ENCODE measurements at regions not wholly inside any gene's neighbourhood (a gene's known extent, or its start where the extent isn't known, plus 50 kb on each side); places are given as distances from the start of the nearest gene placed in this dataset.

- no peak overlapping the region for H2AK9ac ChIP-seq (replicated peaks; ENCODE audit: low read depth, low read length, poor library complexity)
- H3K9ac ChIP-seq (ENCODE audit: low read depth, low read length): no peak overlapping the region
- H3K14ac ChIP-seq (replicated peaks; ENCODE audit: low read depth, low read length): no peak overlapping the region
- WGBS, 2 experiments (ENCODE audit: extremely low coverage in 2 of 2, insufficient read length in 1 of 2): 92% methylated on average over 2 of the region's 5 CpGs; no CpG with 5 or more reads in 1 of the 2 experiments
- no peak overlapping the region for H3K4me3 ChIP-seq (ENCODE audit: insufficient read depth, low read depth, low read length)
- BruUV-seq (replicated peaks): no TSS peak
- CTCF ChIA-PET: no interaction called here
- peak overlapping the region; percentile 28 for H2AFZ ChIP-seq (replicated peaks; ENCODE audit: low read length, poor library complexity)
- H3K9me3 ChIP-seq (ENCODE audit: control insufficient read depth, insufficient read depth, low read length): no peaks in the 10 kb centered on the region
- no peak overlapping the region for H2BK5ac ChIP-seq (ENCODE audit: low read depth, low read length, poor library complexity, severe bottlenecking)
- intact Hi-C loops (cut with micrococcal nuclease) (no loop called here), dilution Hi-C loops (cut with HindIII; ENCODE audit: low sequenced_read_pairs, unreplicated experiment) (no loop called here), in situ Hi-C loops (cut with MboI; ENCODE audit: low sequenced_read_pairs) (no loop called here)
- POLR2A ChIA-PET (ENCODE audit: unreplicated experiment): no interaction called here
- H4K20me1 ChIP-seq (ENCODE audit: insufficient read depth, low read length): no peaks in the 10 kb centered on the region
- H2AK5ac ChIP-seq (ENCODE audit: low read depth, low read length): no peak overlapping the region
- no peaks in the 10 kb centered on the region for H3K4me1 ChIP-seq (ENCODE audit: control insufficient read depth, insufficient read depth, low read length)
- H3K79me1 ChIP-seq (ENCODE audit: low read depth in 1 of 2, low read length in 2 of 2): no peaks in the 10 kb centered on the region
- DNase-seq (peak; percentile 43), ATAC-seq (ENCODE audit: low read depth) (no peak)
- H4K8ac ChIP-seq (ENCODE audit: low read depth in 2 of 2, low read length in 2 of 2): peak overlapping the region in 1 of 2 experiments; percentile 56; a peak in 1 of 4 replicates
- no peak overlapping the region for H3K56ac ChIP-seq (ENCODE audit: extremely low read depth, insufficient read depth, low read length)
- no peak overlapping the region for H3K27ac ChIP-seq (ENCODE audit: insufficient read depth, low read length)
- H3K23ac ChIP-seq (ENCODE audit: low read depth, low read length): no peak overlapping the region
- no peak overlapping the region for H2BK20ac ChIP-seq (ENCODE audit: low read depth, low read length)
- no peak overlapping the region for H2BK120ac ChIP-seq (ENCODE audit: low read depth, low read length)
- H3K9me1 ChIP-seq (ENCODE audit: insufficient read depth, low read length): peaks cover 5% of the 10 kb centered on the region
- H3K27me3 ChIP-seq (ENCODE audit: control insufficient read depth, insufficient read depth, low read length): no peaks in the 10 kb centered on the region
- no peak overlapping the region for H2BK15ac ChIP-seq (ENCODE audit: low read depth, low read length)
- no peak overlapping the region for H4K91ac ChIP-seq (ENCODE audit: insufficient read depth, low read depth, low read length)
- no peak overlapping the region for H3K4ac ChIP-seq (ENCODE audit: low read depth, low read length)
- TF ChIP-seq USF2 (IDR thresholded peaks at IDR 0.05; ENCODE audit: low read depth, low read length) (no peak), MAFK (IDR thresholded peaks at IDR 0.05; ENCODE audit: low read depth, low read length) (no peak), NFE2L2 (IDR thresholded peaks at IDR 0.05; ENCODE audit: low read depth, low read length) (no peak), MXI1 (IDR thresholded peaks at IDR 0.05; ENCODE audit: borderline replicate concordance, low read depth, low read length) (no peak)
- no peak overlapping the region for H3K4me2 ChIP-seq (ENCODE audit: low read depth, low read length)
- H3K36me3 ChIP-seq (ENCODE audit: control insufficient read depth, insufficient read depth, low read length): peaks cover 29% of the 10 kb centered on the region
- no peak overlapping the region for H4K5ac ChIP-seq (ENCODE audit: low read depth, low read length)
- no peak overlapping the region for H3K18ac ChIP-seq (ENCODE audit: low read depth, low read length)
These were observed 192.8 kb upstream of the RGS6 start for GRCh38 chr14:71739273-71739990.
